ENCODE measurements at regions not wholly inside any gene's neighbourhood (a gene's known extent, or its start where the extent isn't known, plus 50 kb on each side); places are given as distances from the start of the nearest gene placed in this dataset.
"Not testable (repeated sequence)": the region's sequence is repeated elsewhere in the genome, so short reads cannot be mapped to it uniquely, and the experiment has no call there.

DNA sequence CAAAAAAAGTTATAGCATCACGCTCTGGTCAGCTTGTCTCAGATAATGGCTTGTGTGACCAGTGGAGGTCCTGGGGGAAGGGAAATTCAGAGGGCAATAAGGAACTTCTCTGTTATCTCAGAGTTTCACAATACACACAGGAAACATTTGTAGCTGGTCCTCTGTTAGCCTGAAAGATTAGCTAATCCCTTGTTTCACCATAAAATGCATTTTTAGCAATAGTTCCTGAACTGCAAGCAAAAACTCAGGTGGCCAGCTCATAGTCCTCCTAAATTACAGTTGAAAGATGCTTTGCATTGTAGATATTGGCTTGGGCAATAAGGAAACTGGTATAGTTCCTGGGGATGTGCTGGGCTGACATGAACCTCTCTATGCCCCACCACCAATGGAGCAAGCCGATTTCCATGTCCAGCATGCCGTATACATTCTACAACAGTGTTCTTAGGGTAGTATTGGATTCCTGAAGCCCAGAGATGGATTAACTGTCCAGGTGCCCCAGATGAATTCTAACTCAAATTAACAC, 141.5 kb upstream of the TBL1XR1 start:
- DNase-seq (ENCODE audit: low spot score) = no peak

DNA sequence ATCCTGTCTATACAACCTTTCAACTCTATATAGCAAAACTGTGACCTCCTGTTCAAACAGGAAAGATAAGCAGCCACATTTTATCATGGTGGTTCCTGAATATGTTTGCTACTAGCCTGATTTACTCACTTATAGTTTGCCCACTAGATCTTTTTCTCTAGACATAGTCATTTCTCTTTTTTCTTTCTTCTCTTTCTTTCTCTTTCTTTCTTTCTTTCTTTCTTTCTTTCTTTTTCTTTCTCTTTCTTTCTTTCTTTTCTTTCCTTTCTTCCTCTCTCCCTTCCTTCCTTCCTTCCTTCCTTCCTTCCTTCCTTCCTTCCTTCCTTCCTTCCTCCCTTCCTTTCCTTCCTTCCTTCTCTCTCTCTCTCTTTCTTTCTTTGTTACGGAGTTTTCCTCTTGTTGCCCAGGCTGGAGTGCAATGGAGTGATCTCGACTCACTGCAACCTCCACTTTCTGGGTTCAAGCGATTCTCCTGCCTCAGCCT, 142.0 kb upstream of the TBL1XR1 start:
- not testable (repeated sequence) for DNase-seq (ENCODE audit: low spot score)

DNA sequence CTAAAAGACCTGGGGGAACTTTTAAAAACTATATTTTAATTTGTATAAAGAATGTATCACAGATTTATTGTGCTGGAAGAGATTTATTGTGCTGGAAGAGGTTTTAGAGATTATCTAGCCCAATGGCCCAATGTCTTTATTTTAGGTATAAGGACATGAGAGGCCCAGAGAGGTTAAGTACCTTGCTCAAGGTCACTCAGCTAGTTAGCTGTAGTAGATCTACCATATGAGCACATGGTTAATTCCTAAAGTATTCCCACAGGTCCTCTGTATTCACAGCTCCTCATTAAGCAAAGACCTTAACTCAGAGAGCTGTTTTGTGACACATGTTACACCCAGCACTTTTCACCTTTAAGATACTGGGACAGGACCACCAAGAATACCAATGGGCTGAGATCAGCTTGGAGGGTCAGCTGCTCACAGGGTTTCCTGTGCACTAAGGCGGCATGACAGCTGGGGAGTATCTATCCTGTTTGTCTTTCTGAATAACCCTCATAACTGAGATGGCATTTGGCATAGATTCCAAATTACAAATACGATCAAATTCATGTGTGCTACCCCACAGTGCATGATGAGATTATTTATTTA, 143.1 kb upstream of the TBL1XR1 start:
- DNase-seq (ENCODE audit: low spot score) = no peak

DNA sequence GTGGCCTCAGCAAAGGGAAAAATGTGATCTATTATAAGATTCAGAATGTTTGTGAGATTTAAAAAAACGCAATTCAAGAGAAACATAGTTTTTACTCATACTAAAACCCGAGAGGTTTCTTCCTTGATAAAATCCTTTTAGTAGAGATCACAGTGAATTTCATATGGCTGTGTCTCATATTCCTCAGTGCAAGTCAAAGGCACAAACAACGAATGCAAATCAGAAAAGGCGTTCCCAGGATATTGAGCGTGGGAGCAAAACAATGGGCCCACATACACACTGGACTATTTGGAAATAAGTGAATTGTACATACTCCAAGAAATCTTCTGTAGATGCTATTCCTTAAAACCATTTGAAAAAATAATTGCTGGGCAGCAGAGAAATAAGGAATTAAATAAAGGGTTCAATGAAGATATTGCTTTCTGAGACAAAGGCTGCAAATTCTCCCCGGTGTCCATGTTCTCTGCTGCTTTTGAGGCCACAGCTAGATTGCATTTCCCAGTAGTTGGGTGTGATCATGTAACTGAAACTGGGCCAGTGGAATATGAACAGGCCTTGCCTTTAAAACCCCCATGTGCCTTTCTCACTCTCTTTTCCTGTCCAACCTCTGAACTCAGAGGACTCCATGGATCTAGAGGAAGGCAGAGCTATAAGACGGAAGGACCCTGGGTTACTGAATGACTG, 144.6 kb upstream of the TBL1XR1 start:
- DNase-seq (ENCODE audit: low spot score) = no peak

DNA sequence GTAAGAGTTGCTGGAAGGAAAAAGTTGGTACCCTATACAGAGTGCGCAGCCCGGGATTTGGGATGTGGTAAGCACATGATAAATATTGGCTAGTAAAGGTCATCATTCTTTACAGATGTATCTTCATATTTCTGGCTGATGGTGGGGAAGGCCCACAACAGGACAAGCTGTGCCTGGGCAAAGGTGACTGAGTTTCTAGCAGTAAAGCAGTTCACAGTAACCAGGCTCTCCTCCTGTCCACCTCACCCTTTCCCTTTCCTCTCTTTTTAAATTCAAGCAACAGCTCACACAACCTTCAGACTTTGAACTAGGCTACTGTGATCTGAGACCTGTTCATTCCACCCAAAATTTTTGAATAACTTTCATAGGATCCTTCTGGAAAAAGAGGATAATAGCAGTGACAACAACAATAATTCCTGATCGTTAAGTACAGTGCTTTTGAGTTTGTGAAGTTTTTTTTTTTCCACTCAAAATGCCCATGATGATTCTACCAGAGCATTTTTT, 145.9 kb upstream of the TBL1XR1 start:
- DNase-seq (ENCODE audit: low spot score) = no peak

DNA sequence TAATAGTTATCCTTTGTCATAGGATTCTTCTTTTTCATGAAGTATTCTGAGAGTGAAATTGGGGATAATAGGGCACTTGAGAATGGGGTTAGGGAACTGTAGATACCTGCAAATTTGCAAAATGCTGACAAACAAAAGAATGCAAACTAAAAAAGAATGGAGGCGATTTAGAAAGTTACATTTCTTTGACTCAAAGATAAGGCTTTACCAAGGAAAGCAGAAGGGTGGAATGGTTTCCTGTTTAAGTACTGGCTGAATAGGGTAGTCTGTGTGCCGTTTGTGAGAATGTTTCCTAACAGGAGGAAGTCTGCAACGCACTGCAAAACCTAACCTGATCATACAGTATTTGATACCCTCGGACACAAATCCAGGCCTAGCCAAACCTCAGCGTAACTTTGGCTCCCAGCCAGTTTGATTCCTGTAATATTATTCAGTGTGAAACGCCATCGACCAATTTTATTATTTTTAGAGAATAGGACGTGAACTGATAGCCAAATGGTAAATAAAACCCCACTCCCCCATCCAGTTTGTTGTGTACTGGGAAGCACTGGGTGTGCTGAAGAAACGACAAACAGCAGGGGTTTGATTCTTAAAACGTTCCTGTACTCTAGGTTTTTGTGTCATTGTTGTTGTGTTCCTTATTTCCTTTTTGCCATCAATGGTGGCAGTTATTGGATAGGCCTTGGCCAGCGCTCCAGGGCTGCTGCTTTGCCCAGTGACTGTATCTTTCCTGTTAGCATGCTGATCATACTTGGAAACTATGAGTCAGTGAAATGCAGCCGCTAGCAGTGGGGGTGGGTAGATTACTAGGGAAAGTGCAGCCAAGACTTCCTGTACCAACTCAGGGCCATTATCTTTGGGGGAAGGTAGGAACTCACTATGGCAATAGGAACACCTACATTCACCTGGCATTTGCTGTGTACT, 148.0 kb upstream of the TBL1XR1 start:
- peak; percentile 97 for DNase-seq (ENCODE audit: low spot score)

DNA sequence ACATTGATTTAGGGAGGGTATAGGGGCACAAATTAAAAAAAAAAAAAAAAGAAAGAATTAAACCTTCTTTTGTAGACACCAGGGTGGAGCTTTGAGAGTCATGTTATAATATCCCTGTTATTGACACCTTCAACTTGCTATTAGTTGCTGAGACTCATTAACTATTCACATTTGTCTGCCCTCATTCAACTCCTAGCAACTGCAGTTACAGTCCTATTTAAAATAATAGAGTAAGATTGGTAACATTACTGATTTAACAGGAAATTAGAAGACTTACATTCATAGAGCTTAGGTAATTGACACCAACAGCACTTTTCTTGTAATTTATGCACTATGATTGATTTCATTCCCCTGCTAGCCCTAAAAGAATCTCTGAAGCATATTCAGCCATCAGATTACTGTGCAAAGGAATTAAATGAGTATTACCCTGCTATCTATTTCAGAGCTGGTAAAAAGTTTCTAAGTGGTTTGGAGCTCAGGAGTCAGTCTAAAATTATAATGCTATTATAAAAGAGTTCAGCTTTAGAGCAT, 148.8 kb upstream of the TBL1XR1 start:
- no peak for DNase-seq (ENCODE audit: low spot score)

DNA sequence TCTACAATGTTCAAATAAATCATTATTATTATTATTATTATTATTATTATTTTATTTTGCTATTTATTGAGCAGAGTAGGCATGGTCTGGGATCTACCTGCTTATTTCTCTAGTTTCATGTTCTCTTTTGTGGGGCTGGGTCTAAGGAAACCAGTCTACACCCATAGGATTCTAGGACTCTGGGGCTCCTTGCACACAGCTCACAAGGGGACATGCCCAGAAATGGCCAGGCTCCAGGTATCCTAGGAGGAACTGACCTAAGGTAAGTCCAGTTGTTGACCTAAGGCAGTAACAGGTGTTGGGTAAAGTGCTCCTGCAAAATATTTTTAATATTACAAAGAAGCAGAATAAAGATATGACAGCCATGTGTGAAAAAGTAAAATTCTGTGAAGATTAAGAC, 149.6 kb upstream of the TBL1XR1 start:
- no peak for DNase-seq (ENCODE audit: low spot score)

DNA sequence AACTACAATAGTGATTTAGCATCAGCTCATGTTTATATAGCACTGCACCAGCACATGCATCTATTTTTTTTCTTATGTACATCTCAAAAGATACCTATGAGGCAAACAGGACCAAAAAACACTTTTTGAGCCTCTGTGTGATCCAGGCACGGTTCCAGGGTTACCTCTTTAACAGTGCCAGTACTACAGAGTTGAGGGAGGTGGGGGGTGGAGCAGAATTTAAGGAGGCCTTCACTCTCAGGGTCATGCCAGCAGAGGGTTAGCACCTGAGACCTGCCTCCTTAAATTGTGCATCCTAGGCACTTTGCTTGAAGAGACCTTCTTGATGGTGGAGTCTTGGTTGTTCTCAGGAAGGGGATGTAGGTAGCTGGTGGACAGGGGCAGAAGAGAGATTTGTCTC, 150.3 kb upstream of the TBL1XR1 start:
- no peak for DNase-seq (ENCODE audit: low spot score)

DNA sequence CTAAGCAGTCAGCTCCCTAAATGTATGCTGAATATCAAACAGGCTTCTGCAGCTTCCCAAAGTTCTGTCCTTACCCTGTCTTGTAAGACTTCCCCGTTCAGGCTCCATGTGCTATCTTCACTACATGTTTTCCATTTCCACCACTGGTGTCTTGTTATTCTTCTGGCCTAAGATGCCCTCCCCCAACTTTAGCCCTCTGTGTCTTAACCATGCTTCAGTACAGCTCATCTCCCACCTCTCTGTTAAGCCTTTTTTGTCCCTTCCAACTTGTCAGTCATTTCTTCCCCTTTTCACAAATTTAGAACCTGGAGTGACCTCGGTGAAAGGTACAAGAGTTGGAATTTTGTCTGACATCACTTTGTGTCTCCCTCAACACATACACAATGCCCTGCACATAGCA, 151.7 kb upstream of the TBL1XR1 start:
- DNase-seq (ENCODE audit: low spot score) = no peak

DNA sequence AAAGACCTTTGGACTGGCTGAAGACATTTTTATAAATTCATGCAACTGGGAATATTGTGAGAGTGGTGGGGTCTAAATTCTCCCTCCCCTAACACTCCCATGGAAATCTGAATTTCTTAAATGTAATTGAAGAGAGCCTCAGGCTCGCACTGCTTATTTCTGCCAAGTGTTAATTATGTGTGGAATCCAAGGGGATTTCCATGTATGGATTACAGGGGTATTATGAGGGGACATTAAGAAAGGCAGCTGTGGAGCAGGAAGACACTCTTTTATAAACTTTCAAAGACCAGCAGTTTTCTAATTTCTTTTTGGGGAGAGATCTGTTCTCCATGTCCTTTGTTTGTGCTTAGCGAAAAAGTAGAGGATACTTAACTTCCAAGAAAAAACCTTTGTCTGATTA, 152.1 kb upstream of the TBL1XR1 start:
- DNase-seq (ENCODE audit: low spot score) = no peak

DNA sequence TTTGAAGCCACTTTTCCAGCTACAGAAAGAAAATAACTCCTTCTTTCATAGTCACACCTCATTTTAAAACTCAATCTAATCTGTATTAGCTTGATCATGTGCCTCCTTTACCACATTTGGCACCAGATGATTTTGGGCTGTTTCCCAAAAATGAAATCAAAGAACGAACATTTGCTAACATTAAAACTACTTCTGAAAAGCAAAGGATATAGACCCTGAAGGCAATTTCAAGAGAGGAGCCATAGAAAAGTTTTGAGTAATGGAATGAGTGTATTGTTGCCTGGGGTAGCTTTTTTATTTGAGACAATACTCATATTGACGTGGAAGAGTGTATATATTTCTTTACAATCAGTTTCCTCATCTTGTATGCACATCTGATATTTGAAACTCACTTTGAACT, 152.8 kb upstream of the TBL1XR1 start:
- no peak for DNase-seq (ENCODE audit: low spot score)

DNA sequence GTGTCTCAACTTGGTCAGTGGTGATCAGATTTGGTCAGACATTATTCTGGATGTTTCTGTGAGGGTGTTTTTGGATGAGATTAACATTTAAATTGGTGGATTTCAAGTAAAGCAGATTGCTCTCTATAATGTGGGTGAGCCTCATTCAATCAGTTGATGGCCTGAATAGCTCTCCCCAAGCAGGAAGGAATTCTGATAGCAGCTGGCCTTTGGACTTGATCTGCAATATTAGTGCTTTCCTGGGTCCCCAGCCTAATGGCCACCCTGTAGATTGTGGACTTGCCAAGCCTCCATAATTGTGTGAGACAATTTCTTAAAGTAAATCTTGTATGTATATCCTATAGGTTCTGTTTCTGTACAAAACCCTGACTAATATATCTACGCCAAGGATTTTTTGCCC, 153.9 kb upstream of the TBL1XR1 start:
- no peak for DNase-seq (ENCODE audit: low spot score)

DNA sequence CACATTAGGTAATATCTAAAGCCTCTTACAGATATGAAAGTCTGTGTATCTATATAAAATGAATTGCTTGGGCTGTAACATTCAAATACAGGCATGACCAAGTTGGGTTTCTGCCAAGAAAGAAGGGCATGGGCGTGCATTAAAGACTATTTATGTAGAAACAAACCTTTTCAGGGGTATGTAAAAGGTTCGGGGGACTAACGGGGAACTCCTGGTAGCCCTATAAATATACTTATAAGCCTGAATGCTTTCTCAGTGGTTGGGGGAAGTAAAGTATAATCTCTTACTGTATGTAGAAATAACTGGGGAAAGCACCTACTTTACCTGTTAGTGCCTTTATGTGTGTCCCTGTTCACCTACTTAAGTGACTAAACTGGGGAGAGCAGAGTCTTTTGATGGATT, 154.5 kb upstream of the TBL1XR1 start:
- DNase-seq (ENCODE audit: low spot score) = no peak

DNA sequence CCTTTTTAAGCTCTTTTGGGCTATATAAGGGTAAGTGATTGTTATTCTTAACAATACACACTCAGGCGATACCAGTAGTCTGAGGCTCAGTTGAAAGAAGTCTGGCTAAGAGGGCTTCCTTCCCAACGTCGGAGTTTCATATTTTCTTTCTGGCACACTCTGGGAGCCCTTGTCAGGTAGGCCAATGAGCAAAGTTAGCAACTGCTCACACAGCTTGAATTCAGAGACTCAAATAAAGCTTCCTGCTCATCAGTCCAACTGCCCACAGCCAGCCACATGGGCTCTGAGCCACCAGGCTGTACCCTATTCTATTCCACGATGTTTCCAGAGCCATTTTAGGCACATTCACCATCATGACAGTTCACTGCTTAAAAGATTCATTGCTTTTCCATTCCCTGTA, 155.1 kb upstream of the TBL1XR1 start:
- DNase-seq (ENCODE audit: low spot score) = no peak

DNA sequence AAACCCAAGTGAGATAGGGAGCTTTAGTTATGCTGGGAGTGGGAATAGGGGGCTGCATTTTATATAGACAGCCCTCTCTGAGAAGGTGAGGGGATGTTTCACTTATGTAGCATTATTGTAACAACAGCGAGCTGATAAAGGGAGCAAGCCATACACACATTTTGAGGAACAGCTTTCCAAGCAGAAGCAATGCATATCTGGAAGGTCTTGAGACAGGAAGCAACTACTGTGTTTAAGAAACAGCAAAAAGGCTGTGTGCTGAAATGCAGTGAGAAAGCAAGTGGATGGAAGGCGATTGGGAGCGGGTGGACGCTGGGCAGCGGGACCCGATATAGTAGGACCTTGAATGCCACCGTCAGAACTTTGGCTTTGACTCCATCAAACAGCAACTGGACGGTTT, 155.9 kb upstream of the TBL1XR1 start:
- no peak for DNase-seq (ENCODE audit: low spot score)

DNA sequence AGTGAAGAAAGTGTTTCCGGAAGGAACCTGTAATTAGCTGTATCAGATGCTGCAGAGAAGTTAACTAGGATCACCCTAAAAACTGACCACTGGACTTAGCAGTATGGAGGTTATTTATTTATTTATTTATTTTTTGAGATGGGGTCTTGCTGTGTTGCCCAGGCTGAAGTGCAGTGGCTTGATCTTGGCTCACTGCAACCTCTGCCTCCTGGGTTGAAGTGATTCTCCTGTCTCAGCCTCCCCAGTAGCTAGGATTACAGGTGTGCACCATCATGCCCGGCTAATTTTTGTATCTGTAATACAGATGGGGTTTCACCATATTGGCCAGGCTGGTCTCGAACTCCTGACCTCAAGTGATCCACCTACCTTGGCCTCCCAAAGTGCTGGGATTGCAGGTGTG, 156.6 kb upstream of the TBL1XR1 start:
- not testable (repeated sequence) for DNase-seq (ENCODE audit: low spot score)

DNA sequence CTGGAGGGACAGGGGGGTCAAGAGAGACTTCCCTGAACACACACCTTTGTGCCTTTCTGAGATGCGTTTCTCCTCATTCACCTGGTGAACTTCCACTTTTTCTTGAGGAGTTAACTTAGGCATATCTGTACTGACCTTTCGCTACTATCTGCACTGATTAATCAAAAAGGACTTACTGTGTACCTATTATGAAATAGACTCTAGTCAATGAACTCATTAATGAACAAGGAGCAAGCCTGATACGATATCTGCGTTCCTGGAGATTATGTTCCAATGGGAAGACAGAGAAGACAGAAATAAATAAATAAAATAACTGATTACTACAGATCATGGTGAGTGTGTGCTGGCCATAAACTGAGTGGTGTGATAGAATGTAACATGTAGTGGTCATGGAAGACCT, 157.2 kb upstream of the TBL1XR1 start:
- DNase-seq (ENCODE audit: low spot score) = no peak

DNA sequence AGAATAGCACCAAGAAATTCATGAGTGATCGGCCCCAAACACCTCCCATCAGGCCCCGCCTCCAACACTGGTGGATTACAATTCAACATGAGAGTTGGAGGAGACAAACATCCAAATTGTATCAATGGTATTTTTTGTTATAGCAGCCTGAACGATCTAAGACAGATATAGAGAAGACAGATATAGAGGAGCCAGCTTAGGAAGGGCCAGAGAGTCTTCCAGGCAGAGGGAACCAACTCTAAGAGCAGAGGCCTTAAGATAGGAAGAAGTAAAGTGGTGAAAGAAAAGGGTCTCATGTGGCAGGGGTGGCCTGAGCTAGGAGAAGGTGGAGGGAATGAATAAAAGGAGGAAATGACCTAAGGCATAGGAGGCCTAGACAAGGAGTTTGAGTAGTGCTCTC, 158.8 kb upstream of the TBL1XR1 start:
- DNase-seq (ENCODE audit: low spot score) = no peak

DNA sequence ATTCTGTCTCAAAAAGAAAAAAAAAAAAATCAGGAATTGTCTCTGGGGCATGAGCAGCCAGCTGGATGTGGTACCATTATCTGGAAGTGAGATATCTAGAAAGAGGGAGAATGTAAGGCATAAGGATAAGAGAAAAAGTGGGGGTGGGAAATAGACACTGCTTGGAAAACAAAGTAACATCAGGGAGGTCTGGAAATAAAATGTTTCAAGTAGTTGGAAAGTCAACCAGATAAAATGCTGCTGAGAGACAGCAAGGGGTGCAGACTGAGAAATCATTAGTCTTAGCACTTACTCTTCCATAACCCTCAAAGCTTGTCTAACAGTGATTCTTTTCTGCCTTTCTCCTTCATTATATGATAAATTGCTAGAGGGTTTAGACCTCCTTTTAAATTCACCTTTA, 159.7 kb upstream of the TBL1XR1 start:
- no peak for DNase-seq (ENCODE audit: low spot score)

DNA sequence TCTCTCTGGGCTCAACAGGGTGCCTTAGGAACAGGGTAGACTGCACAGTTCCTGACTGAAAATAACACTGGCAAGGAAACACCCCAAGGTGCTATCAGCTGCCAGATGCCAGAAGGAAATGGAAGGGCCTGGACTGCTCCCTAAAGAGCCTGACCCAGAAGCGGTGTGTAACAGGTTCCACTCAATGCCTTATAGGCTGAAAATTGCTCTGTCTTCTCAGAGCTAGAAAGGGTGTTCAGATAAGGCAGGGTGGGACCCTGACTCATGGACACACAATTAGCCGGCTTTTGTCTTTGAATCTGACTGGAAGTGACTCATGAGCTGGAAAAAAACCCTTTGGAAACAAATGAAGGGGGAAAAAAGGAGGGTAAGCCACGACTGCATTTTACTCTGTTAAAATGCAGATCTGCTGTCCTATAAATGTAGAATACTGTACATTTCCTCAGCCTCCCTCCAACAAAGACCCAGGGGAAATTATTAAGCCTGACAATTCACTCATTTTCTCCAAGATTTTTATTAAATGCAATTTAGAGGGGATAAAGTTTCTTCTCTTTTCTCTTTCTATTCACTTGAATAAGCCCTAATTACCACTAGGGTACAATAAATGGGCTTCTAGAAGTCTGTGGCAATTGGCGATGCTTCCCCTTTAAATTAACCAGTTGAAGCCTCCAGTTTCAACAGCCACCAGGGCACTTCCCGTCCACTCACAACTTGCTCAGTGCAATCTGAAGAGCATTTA, 160.2 kb upstream of the TBL1XR1 start:
- peak; percentile 98 for DNase-seq (ENCODE audit: low spot score)

Measured in A172 (cell line).